CMK (cell line): ENCODE measurements at regions not wholly inside any gene's neighbourhood (a gene's known extent, or its start where the extent isn't known, plus 50 kb on each side); places are given as distances from the start of the nearest gene placed in this dataset.
"Not testable (repeated sequence)": the region's sequence is repeated elsewhere in the genome, so short reads cannot be mapped to it uniquely, and the experiment has no call there.

Source experiments
- DNase-seq: peaks from one replicate; pipeline ENCODE4 v3.0.0-alpha.2; 2010; ENCODE audit warnings: low read depth

DNA sequence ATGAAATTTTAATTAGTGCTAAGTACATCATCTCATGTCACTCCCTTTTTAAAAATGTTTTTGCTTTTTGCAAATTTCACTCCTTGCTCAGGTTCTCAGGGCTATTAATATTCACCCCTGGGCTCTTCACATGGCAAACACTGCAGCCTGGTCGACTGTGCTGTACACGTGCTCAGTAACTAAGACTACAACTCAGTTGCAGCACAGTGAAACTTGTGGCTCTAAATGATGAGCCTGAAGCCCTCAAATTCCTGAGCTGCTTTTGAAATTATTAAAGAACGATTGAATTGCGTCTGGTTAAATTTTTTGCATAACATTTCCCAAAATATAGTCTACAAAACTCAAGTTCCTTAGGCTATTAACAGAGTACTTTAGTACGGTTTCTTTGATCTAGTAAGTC lies 159.3 kb upstream of the C2CD4B start:
- DNase-seq: no peak

DNA sequence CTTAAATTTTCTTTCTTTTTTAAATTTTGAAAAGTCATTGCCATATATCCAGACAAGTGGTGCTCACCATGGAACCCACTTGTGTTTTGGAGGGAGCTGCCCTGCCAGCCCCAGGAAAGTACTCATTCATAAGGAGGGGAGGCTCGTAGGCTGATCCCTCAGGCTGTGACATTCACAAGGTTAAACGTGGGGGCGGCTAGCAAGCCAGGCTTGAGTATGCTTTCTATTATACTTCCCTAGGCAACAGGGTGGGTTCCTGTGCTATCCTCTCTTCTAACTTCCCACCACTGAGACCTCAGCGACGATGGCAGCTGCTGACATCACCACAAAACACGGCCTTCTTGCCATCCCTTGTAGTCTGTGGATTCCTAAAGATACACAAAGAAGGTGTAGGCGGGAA lies 160.5 kb upstream of the C2CD4B start:
- DNase-seq: no peak

- no peak for DNase-seq
These were observed 161.5 kb upstream of the C2CD4B start for GRCh38 chr15:62326460-62327011.

- DNase-seq: no peak
These were observed 162.3 kb upstream of the C2CD4B start for GRCh38 chr15:62327406-62327805.

GRCh38 chr15:62332472-62332871 lies 167.4 kb upstream of the C2CD4B start:
- not testable (repeated sequence) for DNase-seq

DNA sequence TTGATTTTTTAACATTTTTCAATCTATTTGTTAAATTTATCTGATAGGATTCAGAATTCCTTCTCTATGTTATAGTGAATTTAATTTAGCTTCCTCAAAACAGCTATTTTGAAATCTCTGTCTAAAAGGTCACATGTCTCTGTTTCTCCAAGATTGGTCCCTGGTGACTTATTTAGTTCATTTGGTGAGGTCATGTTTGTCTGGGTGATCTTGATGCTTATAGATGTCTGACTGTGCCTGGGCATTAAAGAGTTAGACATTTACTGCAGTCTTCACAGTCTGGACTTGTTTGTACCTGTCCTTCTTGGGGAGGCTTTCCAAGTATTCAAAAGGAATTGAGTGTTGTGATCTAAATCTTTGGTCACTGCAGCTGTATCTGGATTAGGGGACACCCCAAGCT lies 169.5 kb upstream of the C2CD4B start:
- no peak for DNase-seq

DNA sequence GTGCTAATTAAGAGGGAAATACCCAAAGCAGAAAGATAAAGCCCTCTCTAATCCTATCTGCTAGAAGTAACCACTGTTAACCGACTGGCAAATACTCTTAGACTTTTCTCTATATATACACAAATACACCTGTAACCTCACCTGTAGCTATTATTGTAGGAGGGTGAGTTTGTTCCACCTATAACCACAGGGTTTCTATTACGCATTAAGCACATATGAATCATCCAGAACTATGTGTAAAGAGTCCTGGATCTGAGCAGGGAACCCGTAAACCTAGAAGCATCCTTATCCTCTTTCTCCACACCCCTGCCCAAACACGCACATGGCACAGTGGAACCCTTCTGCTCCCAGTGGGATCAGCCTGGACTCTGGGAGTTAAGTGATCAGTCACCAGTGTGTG lies 172.8 kb upstream of the C2CD4B start:
- DNase-seq: no peak

DNA sequence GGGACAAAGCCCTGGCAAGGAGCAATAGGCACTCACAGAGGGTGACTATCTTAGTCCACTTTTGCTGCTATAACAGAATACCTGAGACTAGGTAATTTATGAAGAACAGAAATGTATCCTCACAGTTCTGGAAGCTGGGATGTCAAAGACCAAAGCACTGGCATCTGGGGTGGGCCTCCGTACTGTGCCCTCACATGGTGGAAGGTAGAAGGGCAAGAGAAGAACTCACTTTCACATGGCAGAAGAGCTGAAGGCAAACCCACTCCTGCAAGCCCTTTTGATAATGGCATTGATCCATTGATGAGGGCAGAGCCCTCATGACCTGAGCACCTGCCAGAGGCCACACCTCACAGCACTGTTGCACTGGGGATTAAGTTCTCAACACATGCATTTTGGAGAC lies 173.4 kb upstream of the C2CD4B start:
- no peak for DNase-seq

GRCh38 chr15:62342959-62343358 lies 177.9 kb upstream of the C2CD4B start:
- DNase-seq: no peak

GRCh38 chr15:62343397-62343796 lies 178.3 kb upstream of the C2CD4B start:
- DNase-seq: no peak

- DNase-seq: peak; percentile 17
These were observed 179.9 kb upstream of the C2CD4B start for GRCh38 chr15:62344806-62345539.

DNA sequence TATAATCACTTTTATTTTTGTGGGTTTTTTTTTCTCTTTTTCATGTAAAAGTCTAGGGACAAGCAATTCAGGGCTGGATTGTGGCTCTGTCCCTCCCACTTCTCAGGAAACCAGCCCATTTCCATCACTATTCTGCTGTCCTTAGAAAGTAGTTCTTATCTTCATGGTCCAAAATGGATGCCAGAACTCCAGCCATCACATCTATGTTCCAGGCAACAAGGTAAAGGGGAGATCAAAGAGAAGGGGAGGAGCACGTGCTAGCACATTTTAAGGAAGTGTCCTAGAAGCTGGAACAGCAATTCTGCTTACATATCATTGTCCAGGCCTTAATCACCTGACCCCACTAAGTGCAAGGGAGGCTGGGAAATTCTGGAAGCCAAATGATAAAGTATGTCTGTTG lies 181.1 kb upstream of the C2CD4B start:
- no peak for DNase-seq

DNA sequence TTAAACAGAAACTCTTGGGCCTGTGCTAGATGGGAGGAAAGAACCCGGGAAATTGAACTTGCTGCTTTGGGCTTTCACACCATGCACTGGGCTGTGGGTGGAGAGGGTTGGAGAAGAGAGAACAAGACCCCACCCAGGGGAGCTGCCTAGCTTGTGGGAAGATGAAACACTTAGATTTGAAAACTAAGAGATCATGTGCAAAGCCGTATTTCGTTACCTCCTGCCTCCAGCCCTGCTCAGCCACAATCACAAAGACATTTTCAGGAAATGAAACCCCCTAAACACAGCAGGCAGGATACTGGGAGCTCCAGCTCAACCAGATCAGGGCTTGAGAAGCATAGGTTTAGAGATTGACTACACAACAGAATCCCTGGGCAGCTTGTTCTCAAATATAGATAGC lies 183.0 kb upstream of the C2CD4B start:
- DNase-seq: no peak

GRCh38 chr15:62348623-62349022 lies 183.5 kb upstream of the C2CD4B start:
- no peak for DNase-seq

DNA sequence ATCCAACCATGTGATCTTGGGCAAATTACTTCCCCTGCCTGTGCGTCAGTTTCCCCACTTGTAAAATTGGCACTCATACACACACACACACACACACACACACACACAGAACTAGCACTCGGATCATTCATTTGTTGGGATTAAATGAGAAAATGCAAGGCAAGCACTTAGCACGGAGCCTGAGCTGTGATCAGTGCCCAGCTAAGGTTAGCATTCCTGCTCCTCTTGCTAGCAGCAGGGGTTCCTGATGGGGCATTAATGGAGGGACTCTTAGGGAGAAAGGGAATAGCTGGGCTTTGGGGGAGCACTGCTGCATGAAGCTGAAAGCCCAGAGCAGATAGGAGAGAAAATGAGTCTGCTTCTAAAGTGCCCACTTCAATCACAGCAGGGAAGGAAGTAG lies 187.7 kb upstream of the C2CD4B start:
- DNase-seq: no peak

DNA sequence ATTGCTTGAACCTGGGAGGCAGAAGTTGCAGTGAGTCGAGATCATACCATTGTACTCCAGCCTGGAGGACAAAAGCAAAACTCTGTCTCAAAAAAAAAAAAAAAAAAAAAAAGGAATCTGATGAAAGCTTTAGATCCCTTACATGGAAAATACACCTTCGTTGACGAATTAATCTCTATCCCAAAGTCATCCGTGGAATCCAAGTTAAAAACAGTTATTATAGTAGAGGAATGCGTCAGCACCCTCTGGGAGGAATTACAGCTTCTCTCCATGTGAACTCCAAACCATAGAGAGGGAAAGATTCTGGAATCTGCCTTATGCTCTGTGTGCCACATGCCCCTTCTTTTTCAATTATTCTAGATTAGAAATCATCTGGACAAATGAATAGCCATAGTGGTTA lies 192.3 kb upstream of the C2CD4B start:
- DNase-seq: no peak

GRCh38 chr15:62359416-62359815 lies 194.3 kb upstream of the C2CD4B start:
- no peak for DNase-seq

DNA sequence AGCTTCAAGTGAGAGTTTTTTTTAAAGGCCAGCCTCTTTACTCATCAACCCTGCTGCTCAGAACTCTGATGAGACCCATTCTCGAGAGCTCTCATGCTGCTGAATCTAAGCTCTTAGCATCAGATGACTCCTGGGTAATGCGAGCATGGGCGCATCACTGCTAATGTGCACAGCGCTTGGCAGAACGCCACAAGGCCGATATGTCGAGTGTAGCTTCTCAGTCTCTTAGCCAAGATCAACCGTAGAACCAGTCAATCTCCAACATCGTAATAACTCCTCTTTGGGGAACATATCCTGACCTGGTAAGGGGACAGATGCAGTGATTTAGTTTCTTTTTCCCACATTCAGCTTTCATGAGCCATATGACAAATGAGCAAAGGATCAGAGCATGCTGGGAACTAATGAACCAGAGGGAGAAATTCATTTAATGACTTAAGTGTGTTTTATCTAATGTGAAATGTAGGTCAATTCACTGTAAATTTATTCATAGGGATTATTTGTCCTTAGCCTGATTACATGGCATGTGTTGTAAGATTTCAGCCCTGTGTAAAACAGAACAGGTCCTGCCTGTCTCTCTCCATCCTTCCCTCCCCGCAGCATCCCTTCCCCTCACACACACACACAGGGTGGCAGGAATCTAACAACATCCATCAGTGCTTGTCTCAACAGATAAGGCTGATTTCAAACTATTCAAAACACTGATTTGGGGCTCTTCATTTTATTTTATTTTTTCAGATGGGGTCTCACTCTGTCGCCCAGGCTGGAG lies 195.4 kb upstream of the C2CD4B start:
- no peak for DNase-seq

- DNase-seq: no peak
These were observed 197.1 kb upstream of the C2CD4B start for GRCh38 chr15:62362144-62362543.

DNA sequence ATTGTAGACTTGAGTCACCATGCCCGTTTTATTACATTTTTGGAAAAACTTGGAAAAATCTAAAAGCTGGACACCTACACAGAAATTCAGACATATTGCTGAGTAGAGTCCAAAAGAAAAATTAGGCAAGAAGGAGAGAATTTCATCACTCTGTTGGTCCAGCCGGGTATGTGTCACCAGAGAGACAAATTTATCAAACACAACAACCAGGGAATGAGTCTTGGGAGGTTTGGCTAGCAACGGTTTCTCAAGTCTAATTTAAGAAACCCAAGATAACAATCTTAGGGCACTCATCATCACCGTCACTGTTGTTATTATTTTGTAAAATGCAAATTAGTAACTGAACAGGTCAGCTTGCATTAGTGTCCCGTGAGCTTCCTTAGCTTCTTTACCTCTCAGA lies 197.5 kb upstream of the C2CD4B start:
- DNase-seq: no peak

GRCh38 chr15:62363913-62364312 lies 198.8 kb upstream of the C2CD4B start:
- DNase-seq: no peak

DNA sequence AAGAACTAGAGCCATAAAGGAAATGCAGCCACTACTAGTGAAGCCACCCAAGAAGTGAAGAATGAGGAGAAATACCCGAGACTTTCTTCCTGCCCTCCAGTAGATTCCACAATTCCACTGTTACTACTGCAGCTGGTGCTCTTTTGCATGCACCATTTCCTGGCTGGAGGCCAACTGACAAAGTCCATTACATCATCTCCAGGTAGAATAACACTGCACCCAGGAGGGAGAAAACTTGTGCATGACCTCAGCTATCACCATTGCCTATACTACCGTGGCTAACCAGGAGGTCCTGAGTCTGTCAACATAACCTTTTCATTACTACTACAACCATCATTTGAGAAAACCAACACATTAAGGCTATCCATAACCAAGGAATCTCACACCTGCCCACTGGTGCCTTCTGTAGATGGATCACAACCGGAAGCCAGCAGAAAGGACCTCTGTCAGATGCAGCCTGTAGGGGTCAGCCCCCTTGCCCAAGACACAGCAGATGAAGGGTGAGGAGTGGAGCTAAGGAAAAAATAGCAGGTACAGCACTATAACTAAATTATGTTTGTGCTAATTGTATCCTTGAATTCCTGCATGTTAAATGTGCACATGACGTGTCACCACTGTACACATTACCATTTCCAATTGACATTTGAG lies 200.8 kb upstream of the C2CD4B start:
- no peak for DNase-seq

DNA sequence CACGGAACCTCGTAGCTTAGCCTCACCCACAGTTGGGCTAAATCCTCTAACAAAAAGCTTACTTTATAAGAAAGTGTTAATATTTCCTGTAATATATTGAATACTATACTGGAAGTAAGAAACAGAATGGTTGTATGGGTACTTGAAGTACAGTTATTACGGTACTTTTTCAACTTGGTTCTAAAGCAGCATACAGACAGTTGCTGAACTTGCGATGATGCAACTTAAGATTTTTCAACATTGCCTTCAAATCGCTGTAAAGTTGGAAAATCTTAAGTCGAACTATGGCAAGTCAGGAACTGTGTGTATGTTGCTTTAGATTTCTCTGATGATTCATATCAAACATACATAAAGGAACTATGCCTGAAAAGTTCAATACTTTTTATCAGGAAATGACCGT lies 204.4 kb upstream of the C2CD4B start:
- no peak for DNase-seq
